Ovary (tissue), 7 donors: ENCODE measurements at regions not wholly inside any gene's neighbourhood (a gene's known extent, or its start where the extent isn't known, plus 50 kb on each side); places are given as distances from the start of the nearest gene placed in this dataset.

Source experiments
- DNase-seq, 5 donors: peaks; one replicate each; pipeline ENCODE4 v3.0.0-alpha.2; 2019 to 2020
- H3K27ac ChIP-seq, 2 donors: fragments of 200-600 bp; one replicate each; pipeline versions ENCODE4 v1.5.1 to v1.8.0; 2019 to 2022
- H3K27me3 ChIP-seq: fragments of 200-600 bp; one replicate; pipeline ENCODE4 v1.8.0; 2022
- H3K36me3 ChIP-seq: fragments of 200-600 bp; sonication (generic); one replicate; pipeline ENCODE4 v1.5.1; 2019
- H3K4me1 ChIP-seq: one replicate; pipeline ENCODE4 v1.8.1; 2013; ENCODE audit warnings: mild to moderate bottlenecking, moderate library complexity; ENCODE audit not compliant: insufficient read depth
- H3K4me3 ChIP-seq: fragments of 200-600 bp; sonication (generic); one replicate; pipeline ENCODE4 v1.5.1; 2017
- H3K9me3 ChIP-seq, 2 donors: fragments of 200-600 bp in 1 of 2; sonication (generic) in 1 of 2; one replicate each; pipeline versions ENCODE4 v1.5.1 to v1.8.1; 2013 to 2019; ENCODE audit warnings: mild to moderate bottlenecking in 1 of 2, moderate library complexity in 1 of 2
- CTCF ChIP-seq, 3 donors: fragments of 450-650 bp in 2 of 3; fragments of 200-600 bp in 1 of 3; IDR thresholded peaks; one replicate each; pipeline versions ENCODE4 v1.5.1 to v1.8.0; 2016 to 2022; ENCODE audit warnings: antibody characterized with exemption in 3 of 3, mild to moderate bottlenecking in 1 of 3
- EP300 ChIP-seq: sonication (generic); formaldehyde crosslinking; IDR thresholded peaks from one replicate; pipeline ENCODE4 v1.6.1; 2017; ENCODE audit warnings: antibody characterized with exemption
- POLR2A ChIP-seq: fragments of 450-650 bp; IDR thresholded peaks from one replicate; pipeline ENCODE4 v1.6.1; 2017; ENCODE audit warnings: antibody characterized with exemption, mild to moderate bottlenecking, moderate library complexity
- WGBS, 3 donors: extraction: QIAGEN DNeasy Blood & Tissue Kit in 1 of 3; methylation state at CpG; one replicate each; pipeline versions ENCODE4 v1.1.5 to v1.1.7; 2013 to 2017; 5-methylcytosine and 5-hydroxymethylcytosine counted together
- intact Hi-C, 4 donors: fragments of 100-400 bp; cut with DNase I; formaldehyde crosslinking; loops; one replicate each; pipeline versions ENCODE4 v1.11.0 to v1.15.1; 2022 to 2023
- donor health status: DM: no; HTN: no; CAD: no; lungs with moderate emphysema.
- donor health status: DM: no; HTN: no; CAD: no.
- donor health status: Bipolar disorder and iron deficiency.
- donor health status: DM: no; HTN: no; CAD: no.
- donor health status: DM: yes; HTN: yes; CAD: no.

- peak; percentile 43 to 69 (median 63) for DNase-seq
- peak overlapping the region in 1 of 2 donors; percentile 47 for H3K27ac ChIP-seq
- WGBS, 3 donors = 29 to 52% (median 43%) methylated on average over 12 of the region's 12 CpGs
- intact Hi-C loops = no loop called here
- no peaks in the 10 kb centered on the region for H3K27me3 ChIP-seq
- no peak overlapping the region for H3K4me3 ChIP-seq
- H3K4me1 ChIP-seq = no peaks in the 10 kb centered on the region
- TF ChIP-seq POLR2A (no peak), CTCF (IDR thresholded peaks at IDR 0.05) (no peak), EP300 (no peak)
- H3K36me3 ChIP-seq = no peaks in the 10 kb centered on the region
- no peaks in the 10 kb centered on the region for H3K9me3 ChIP-seq
These were observed 147.8 kb upstream of the BCOR start for GRCh38 chrX:40245488-40246071.

GRCh38 chrX:40244980-40245379 is 147.2 kb upstream of the BCOR start:
- no peak for TF ChIP-seq EP300
- TF ChIP-seq CTCF (IDR thresholded peaks at IDR 0.05) = no peak
- TF ChIP-seq POLR2A = no peak
- H3K36me3 ChIP-seq = no peaks in the 10 kb centered on the region
- H3K4me1 ChIP-seq = no peaks in the 10 kb centered on the region
- no peak for DNase-seq
- H3K4me3 ChIP-seq = no peak overlapping the region
- H3K27me3 ChIP-seq = no peaks in the 10 kb centered on the region
- intact Hi-C loops = no loop called here
- no peak overlapping the region for H3K27ac ChIP-seq
- no peaks in the 10 kb centered on the region for H3K9me3 ChIP-seq
- 38 to 41% (median 39%) methylated on average over 11 of the region's 11 CpGs for WGBS, 3 donors

GRCh38 chrX:40243755-40244515 is 146.2 kb upstream of the BCOR start:
- Histone ChIP-seq H3K9me3 (no peaks in the 10 kb centered on the region), H3K4me3 (no peak overlapping the region), H3K4me1 (no peaks in the 10 kb centered on the region), H3K27me3 (no peaks in the 10 kb centered on the region), H3K27ac (no peak overlapping the region), H3K36me3 (no peaks in the 10 kb centered on the region)
- TF ChIP-seq EP300 (no peak), POLR2A (no peak), CTCF (IDR thresholded peaks at IDR 0.05) (no peak)
- 51 to 76% (median 66%) methylated on average over 15 of the region's 15 CpGs for WGBS, 3 donors
- no peak for DNase-seq
- intact Hi-C loops = no loop called here

GRCh38 chrX:40240844-40241243 is 143.1 kb upstream of the BCOR start:
- H3K9me3 ChIP-seq = no peaks in the 10 kb centered on the region
- H3K27me3 ChIP-seq = no peaks in the 10 kb centered on the region
- H3K27ac ChIP-seq = no peak overlapping the region
- DNase-seq = no peak
- TF ChIP-seq EP300 = no peak
- TF ChIP-seq CTCF (IDR thresholded peaks at IDR 0.05) = no peak
- TF ChIP-seq POLR2A = no peak
- intact Hi-C loops = no loop called here
- H3K36me3 ChIP-seq = no peaks in the 10 kb centered on the region
- no peaks in the 10 kb centered on the region for H3K4me1 ChIP-seq
- no peak overlapping the region for H3K4me3 ChIP-seq
